Caco-2 (cell line): ENCODE measurements at regions not wholly inside any gene's neighbourhood (a gene's known extent, or its start where the extent isn't known, plus 50 kb on each side); places are given as distances from the start of the nearest gene placed in this dataset.

ENCODE experiments used
- BruUV-seq: library from RNA; stranded (reverse); fragments of 400-500 nt; replicated peaks from 2 replicates; lab custom pipeline; 2021; lab: Mats Ljungman, UMichigan
- CTCF ChIA-PET: fragments of 300-600 bp; sonication (Branson Sonifier 250); formaldehyde crosslinking; loops from one replicate; lab custom pipeline; 2022; ENCODE audit warnings: antibody characterized with exemption; lab: Charles Lee
- POLR2A ChIA-PET: fragments of 300-600 bp; sonication (Branson Sonifier 250); formaldehyde crosslinking; loops from one replicate; lab custom pipeline; 2022; ENCODE audit warnings: antibody characterized with exemption; lab: Charles Lee
- DNase-seq, 2 experiments: peaks; one replicate each; pipeline versions ENCODE4 v3.0.0 to v3.0.0-alpha.2; 2020 to 2022
- H3K27me3 ChIP-seq: replicated peaks from 2 replicates; pipeline ENCODE4 v1.6.0; 2011; ENCODE audit warnings: low read length; ENCODE audit not compliant: control insufficient read depth, insufficient read depth
- H3K36me3 ChIP-seq: 2 replicates; pipeline ENCODE4 v1.5.1; 2011; ENCODE audit warnings: low read length; ENCODE audit not compliant: control insufficient read depth, insufficient read depth
- H3K4me1 ChIP-seq: fragments of 250-450 bp; sonication (Bioruptor Pico); 2 replicates; pipeline ENCODE4 v1.5.1; 2020; ENCODE audit warnings: mild to moderate bottlenecking
- H3K4me3 ChIP-seq: 2 replicates; pipeline ENCODE4 v1.5.1; 2011; ENCODE audit warnings: low read depth, mild to moderate bottlenecking, control low read depth, low read length
- H3K9me3 ChIP-seq: fragments of 250-450 bp; sonication (Bioruptor Pico); 2 replicates; pipeline ENCODE4 v1.5.1; 2020; ENCODE audit warnings: mild to moderate bottlenecking, moderate library complexity
- H3K27ac Mint-ChIP-seq: one replicate; pipeline ENCODE4 v1.8.0; 2022; ENCODE audit warnings: mixed read lengths; ENCODE audit not compliant: unreplicated experiment
- H3K27me3 Mint-ChIP-seq: one replicate; pipeline ENCODE4 v1.8.0; 2022; ENCODE audit warnings: mixed read lengths; ENCODE audit not compliant: insufficient read depth, unreplicated experiment
- H3K36me3 Mint-ChIP-seq: one replicate; pipeline ENCODE4 v1.8.0; 2022; ENCODE audit warnings: mild to moderate bottlenecking, mixed read lengths; ENCODE audit not compliant: insufficient read depth, unreplicated experiment
- H3K4me1 Mint-ChIP-seq: one replicate; pipeline ENCODE4 v1.8.0; 2022; ENCODE audit warnings: low read depth, mixed read lengths; ENCODE audit not compliant: unreplicated experiment
- H3K4me3 Mint-ChIP-seq: one replicate; pipeline ENCODE4 v1.8.0; 2022; ENCODE audit warnings: mild to moderate bottlenecking, moderate library complexity, mixed read lengths; ENCODE audit not compliant: unreplicated experiment
- H3K9me3 Mint-ChIP-seq: one replicate; pipeline ENCODE4 v1.8.0; 2022; ENCODE audit warnings: mixed read lengths; ENCODE audit not compliant: unreplicated experiment
- intact Hi-C: fragments of 100-400 bp; cut with micrococcal nuclease; formaldehyde crosslinking; loops from one replicate; pipeline ENCODE4 v1.10.0; 2022; ENCODE audit not compliant: unreplicated experiment
- TF ChIP-seq, protein P1 (sequence below), 2 experiments: fragments of 200-600 bp in 1 of 2; IDR thresholded peaks; 1 replicate in 1 of 2; 2 replicates in 1 of 2; pipeline versions ENCODE4 v1.5.1 to v1.8.0; 2011 to 2022; ENCODE audit warnings: antibody characterized with exemption in 1 of 2, control low read depth in 1 of 2, inconsistent platforms in 1 of 2, low read depth in 1 of 2, low read length in 1 of 2, mild to moderate bottlenecking in 1 of 2, moderate library complexity in 1 of 2; ENCODE audit not compliant: insufficient read depth in 1 of 2, severe bottlenecking in 1 of 2, unreplicated experiment in 1 of 2

DNA sequence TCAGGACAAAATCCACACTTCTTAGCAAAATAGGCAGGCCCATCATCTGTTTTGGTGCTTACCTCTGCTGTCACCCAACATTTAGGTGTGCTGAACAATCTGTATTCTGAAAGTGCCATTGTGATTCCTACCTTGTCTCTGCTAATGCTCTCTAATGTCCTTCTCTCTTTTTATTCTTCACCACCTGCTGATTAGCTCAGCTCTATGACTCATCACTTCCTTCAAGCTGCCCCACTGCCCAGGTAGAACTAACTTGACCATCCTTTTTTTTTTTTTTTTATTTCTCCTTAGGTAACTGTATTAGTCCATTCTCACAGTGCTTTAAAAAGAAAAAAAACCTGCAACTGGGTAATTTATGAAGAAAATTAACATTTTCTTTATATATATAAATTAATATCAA lies 478.7 kb upstream of the POU3F3 start:
- H3K4me3 Mint-ChIP-seq = no peak overlapping the region
- H3K27me3 Mint-ChIP-seq = no peaks in the 10 kb centered on the region
- H3K27me3 ChIP-seq = no peaks in the 10 kb centered on the region
- no peaks in the 10 kb centered on the region for H3K9me3 Mint-ChIP-seq
- BruUV-seq = no TSS peak
- H3K4me1 ChIP-seq = no peaks in the 10 kb centered on the region
- TF ChIP-seq, protein P1, sequence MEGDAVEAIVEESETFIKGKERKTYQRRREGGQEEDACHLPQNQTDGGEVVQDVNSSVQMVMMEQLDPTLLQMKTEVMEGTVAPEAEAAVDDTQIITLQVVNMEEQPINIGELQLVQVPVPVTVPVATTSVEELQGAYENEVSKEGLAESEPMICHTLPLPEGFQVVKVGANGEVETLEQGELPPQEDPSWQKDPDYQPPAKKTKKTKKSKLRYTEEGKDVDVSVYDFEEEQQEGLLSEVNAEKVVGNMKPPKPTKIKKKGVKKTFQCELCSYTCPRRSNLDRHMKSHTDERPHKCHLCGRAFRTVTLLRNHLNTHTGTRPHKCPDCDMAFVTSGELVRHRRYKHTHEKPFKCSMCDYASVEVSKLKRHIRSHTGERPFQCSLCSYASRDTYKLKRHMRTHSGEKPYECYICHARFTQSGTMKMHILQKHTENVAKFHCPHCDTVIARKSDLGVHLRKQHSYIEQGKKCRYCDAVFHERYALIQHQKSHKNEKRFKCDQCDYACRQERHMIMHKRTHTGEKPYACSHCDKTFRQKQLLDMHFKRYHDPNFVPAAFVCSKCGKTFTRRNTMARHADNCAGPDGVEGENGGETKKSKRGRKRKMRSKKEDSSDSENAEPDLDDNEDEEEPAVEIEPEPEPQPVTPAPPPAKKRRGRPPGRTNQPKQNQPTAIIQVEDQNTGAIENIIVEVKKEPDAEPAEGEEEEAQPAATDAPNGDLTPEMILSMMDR (IDR thresholded peaks at IDR 0.05; ENCODE audit: insufficient read depth in 1 of 2, low read depth in 1 of 2, low read length in 1 of 2, severe bottlenecking in 1 of 2, unreplicated experiment in 1 of 2) = no peak
- intact Hi-C loops = no loop called here
- no peaks in the 10 kb centered on the region for H3K4me1 Mint-ChIP-seq
- no peak for DNase-seq
- no peaks in the 10 kb centered on the region for H3K36me3 ChIP-seq
- H3K9me3 ChIP-seq = no peaks in the 10 kb centered on the region; the same call in 1 of the 2 replicates
- no peaks in the 10 kb centered on the region for H3K36me3 Mint-ChIP-seq
- CTCF ChIA-PET = no interaction called here
- no peak overlapping the region for H3K27ac Mint-ChIP-seq
- no peak overlapping the region for H3K4me3 ChIP-seq
- POLR2A ChIA-PET = no interaction called here

DNA sequence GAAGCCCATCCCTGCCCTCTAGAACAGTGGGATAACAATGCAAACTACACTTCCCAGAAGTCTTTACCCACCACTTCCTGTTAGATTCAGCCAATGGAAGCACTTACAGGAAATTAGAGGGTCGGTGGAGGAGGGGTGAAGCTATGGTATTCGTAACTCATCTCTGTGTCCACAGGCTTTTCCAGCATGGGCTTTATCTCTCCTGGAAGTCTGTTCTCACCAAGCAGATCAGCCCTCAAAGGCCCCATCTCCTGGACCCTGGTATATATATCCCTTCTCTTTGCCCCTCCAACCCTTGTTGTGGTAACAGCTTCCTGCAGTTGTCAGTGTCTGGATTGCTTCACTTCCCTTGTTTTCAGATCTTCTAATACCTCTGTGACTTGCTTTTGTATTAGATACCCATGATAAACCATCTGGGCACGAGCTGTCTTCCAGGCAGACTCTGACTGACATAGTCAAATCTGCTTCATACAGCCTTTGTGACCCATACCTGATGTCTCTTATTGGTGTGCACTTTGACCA lies 475.0 kb upstream of the POU3F3 start:
- H3K9me3 Mint-ChIP-seq = no peaks in the 10 kb centered on the region
- Histone ChIP-seq H3K4me1 (no peaks in the 10 kb centered on the region), H3K27me3 (no peaks in the 10 kb centered on the region), H3K4me3 (peak overlapping the region; percentile 29), H3K36me3 (no peaks in the 10 kb centered on the region), H3K9me3 (no peaks in the 10 kb centered on the region; the same call in 1 of the 2 replicates)
- H3K36me3 Mint-ChIP-seq = no peaks in the 10 kb centered on the region
- POLR2A ChIA-PET = no interaction called here
- H3K4me3 Mint-ChIP-seq = peak overlapping the region; percentile 66
- H3K4me1 Mint-ChIP-seq = no peaks in the 10 kb centered on the region
- peak overlapping the region; percentile 33 for H3K27ac Mint-ChIP-seq
- BruUV-seq = no TSS peak
- CTCF ChIA-PET = no interaction called here
- intact Hi-C loops = no loop called here
- peak in 1 of 2 experiments; percentile 41 for DNase-seq
- peaks cover 3% of the 10 kb centered on the region for H3K27me3 Mint-ChIP-seq
- TF ChIP-seq, protein P1 (IDR thresholded peaks at IDR 0.05; ENCODE audit: insufficient read depth in 1 of 2, low read depth in 1 of 2, low read length in 1 of 2, severe bottlenecking in 1 of 2, unreplicated experiment in 1 of 2) = no peak

DNA sequence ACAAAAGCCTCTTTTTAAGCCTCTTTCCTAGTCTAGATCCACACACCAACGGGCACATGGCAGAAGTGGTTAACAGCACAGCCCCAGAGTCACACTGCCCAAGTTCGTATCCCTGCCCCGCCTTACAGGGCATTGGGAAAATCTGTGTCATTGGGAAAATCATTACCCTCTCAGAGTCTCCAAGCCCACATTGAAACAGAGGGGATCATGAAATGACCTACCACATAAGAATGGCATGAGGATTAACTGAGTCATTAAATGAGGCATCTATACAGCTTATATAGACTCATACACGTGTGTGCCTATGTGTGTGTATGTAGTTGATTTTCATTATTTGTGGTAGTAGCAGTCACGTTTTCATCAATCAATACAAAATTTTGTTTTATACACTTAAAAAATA lies 469.0 kb upstream of the POU3F3 start:
- Histone ChIP-seq H3K9me3 (no peaks in the 10 kb centered on the region; the same call in 1 of the 2 replicates), H3K27me3 (no peaks in the 10 kb centered on the region; the same call in 1 of the 2 replicates), H3K36me3 (no peaks in the 10 kb centered on the region), H3K4me3 (no peak overlapping the region), H3K4me1 (no peaks in the 10 kb centered on the region)
- H3K36me3 Mint-ChIP-seq = no peaks in the 10 kb centered on the region
- DNase-seq = no peak
- no peaks in the 10 kb centered on the region for H3K9me3 Mint-ChIP-seq
- H3K4me1 Mint-ChIP-seq = no peaks in the 10 kb centered on the region
- no TSS peak for BruUV-seq
- TF ChIP-seq, protein P1 (IDR thresholded peaks at IDR 0.05; ENCODE audit: insufficient read depth in 1 of 2, low read depth in 1 of 2, low read length in 1 of 2, severe bottlenecking in 1 of 2, unreplicated experiment in 1 of 2) = no peak
- H3K27ac Mint-ChIP-seq = no peak overlapping the region
- ChIA-PET POLR2A (no interaction called here), CTCF (no interaction called here)
- peaks cover 16% of the 10 kb centered on the region for H3K27me3 Mint-ChIP-seq
- no peak overlapping the region for H3K4me3 Mint-ChIP-seq
- intact Hi-C loops = no loop called here
